Gastroesophageal sphincter (tissue), 4 donors: ENCODE measurements at regions not wholly inside any gene's neighbourhood (a gene's known extent, or its start where the extent isn't known, plus 50 kb on each side); places are given as distances from the start of the nearest gene placed in this dataset.
"Not testable (repeated sequence)": the region's sequence is repeated elsewhere in the genome, so short reads cannot be mapped to it uniquely, and the experiment has no call there.

Experiments used
- ATAC-seq: fragments of 150-250 bp; one replicate; pipeline ENCODE4 v1.9.1; 2016; ENCODE audit warnings: mild to moderate bottlenecking, moderate library complexity
- H3K27ac ChIP-seq, 4 donors: fragments of 200-600 bp; sonication (generic) in 3 of 4; 1 replicate in 3 of 4; 2 replicates in 1 of 4; pipeline ENCODE4 v1.5.1; 2016 to 2019
- H3K27me3 ChIP-seq: fragments of 200-600 bp; sonication (generic); one replicate; pipeline ENCODE4 v1.5.1; 2019
- H3K36me3 ChIP-seq, 2 donors: fragments of 200-600 bp; sonication (generic); one replicate each; pipeline ENCODE4 v1.5.1; 2019; ENCODE audit warnings: control low read depth in 1 of 2
- H3K4me1 ChIP-seq, 3 donors: fragments of 200-600 bp; sonication (generic); 1 replicate in 2 of 3; 2 replicates in 1 of 3; pipeline ENCODE4 v1.5.1; 2016 to 2019; ENCODE audit warnings: control low read depth in 2 of 3
- H3K4me3 ChIP-seq, 2 donors: fragments of 200-600 bp; sonication (generic); one replicate each; pipeline ENCODE4 v1.5.1; 2019; ENCODE audit warnings: mild to moderate bottlenecking in 1 of 2, moderate library complexity in 1 of 2
- H3K9me3 ChIP-seq, 3 donors: fragments of 200-600 bp; sonication (generic); one replicate each; pipeline ENCODE4 v1.5.1; 2017 to 2019; ENCODE audit warnings: control low read depth in 2 of 3
- EP300 ChIP-seq: sonication (generic); formaldehyde crosslinking; IDR thresholded peaks from one replicate; pipeline ENCODE4 v1.6.1; 2017; ENCODE audit warnings: antibody characterized with exemption, mild to moderate bottlenecking
- POLR2A ChIP-seq, 2 donors: fragments of 450-650 bp; IDR thresholded peaks; one replicate each; pipeline ENCODE4 v1.6.1; 2017; ENCODE audit warnings: antibody characterized with exemption in 2 of 2, mild to moderate bottlenecking in 2 of 2, moderate library complexity in 1 of 2
- POLR2AphosphoS5 ChIP-seq: sonication (generic); formaldehyde crosslinking; IDR thresholded peaks from one replicate; pipeline ENCODE4 v1.6.1; 2017; ENCODE audit warnings: antibody characterized with exemption
- WGBS, 2 donors: methylation state at CpG; one replicate each; pipeline ENCODE4 v1.1.5; 2018; ENCODE audit warnings: low coverage in 1 of 2; 5-methylcytosine and 5-hydroxymethylcytosine counted together
- TF ChIP-seq, protein P1 (sequence below), 4 experiments: fragments of 200-600 bp in 2 of 4; fragments of 450-650 bp in 2 of 4; sonication (generic) in 1 of 4; IDR thresholded peaks; one replicate each; pipeline ENCODE4 v1.5.1; 2017 to 2019; ENCODE audit warnings: antibody characterized with exemption in 4 of 4, mild to moderate bottlenecking in 2 of 4, moderate library complexity in 2 of 4

DNA sequence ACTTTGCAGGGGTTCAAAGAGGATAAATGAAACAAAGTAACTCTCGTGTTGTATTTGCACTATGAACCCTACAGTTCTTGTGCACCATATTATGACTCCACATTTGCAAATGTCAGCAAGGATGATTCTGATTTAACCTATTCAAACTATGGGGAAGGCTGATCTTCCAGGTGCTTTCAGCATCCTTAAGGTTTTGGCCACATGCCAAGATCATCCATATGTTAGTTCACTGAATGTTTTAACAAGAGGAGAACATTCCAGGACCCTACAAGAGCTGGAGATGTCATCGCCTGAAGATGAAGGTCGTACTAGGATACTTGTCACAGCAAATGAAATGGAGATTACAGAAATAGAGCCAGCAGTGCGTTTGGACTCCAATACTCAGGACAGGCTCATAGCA, 114.2 kb downstream of the DHRS2 start:
- H3K36me3 ChIP-seq, result no peaks in the 10 kb centered on the region
- no peak for TF ChIP-seq POLR2A (IDR thresholded peaks at IDR 0.05)
- TF ChIP-seq, protein P1, sequence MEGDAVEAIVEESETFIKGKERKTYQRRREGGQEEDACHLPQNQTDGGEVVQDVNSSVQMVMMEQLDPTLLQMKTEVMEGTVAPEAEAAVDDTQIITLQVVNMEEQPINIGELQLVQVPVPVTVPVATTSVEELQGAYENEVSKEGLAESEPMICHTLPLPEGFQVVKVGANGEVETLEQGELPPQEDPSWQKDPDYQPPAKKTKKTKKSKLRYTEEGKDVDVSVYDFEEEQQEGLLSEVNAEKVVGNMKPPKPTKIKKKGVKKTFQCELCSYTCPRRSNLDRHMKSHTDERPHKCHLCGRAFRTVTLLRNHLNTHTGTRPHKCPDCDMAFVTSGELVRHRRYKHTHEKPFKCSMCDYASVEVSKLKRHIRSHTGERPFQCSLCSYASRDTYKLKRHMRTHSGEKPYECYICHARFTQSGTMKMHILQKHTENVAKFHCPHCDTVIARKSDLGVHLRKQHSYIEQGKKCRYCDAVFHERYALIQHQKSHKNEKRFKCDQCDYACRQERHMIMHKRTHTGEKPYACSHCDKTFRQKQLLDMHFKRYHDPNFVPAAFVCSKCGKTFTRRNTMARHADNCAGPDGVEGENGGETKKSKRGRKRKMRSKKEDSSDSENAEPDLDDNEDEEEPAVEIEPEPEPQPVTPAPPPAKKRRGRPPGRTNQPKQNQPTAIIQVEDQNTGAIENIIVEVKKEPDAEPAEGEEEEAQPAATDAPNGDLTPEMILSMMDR (IDR thresholded peaks at IDR 0.05), result no peak
- no peak for TF ChIP-seq EP300
- no peak for TF ChIP-seq POLR2AphosphoS5
- H3K9me3 ChIP-seq, result no peaks in the 10 kb centered on the region
- H3K4me1 ChIP-seq, result no peaks in the 10 kb centered on the region
- H3K27me3 ChIP-seq, result no peaks in the 10 kb centered on the region
- no peak for ATAC-seq
- H3K4me3 ChIP-seq, result no peak overlapping the region
- no peak overlapping the region for H3K27ac ChIP-seq
- 50 to 53% methylated on average over 3 to 4 of the region's 4 CpGs for WGBS, 2 donors

DNA sequence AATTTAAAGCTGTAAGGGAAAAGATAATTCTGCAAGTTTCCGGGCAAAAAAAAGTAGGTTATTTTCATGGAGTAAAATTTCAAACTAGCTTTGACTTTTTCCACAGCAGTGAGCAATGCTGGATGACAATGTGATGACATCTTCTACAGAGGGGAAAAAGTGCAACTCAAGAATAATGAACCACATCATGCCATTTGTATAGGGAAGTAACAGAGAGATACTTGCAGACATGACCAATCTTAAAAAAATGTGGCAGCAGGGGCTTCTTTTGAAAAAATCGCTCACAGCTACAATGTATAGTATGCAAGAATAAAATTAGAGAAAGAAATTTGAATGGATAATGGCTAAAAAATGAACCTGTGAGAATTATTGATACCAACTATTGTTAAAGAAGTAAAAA, 115.5 kb downstream of the DHRS2 start:
- WGBS, 2 donors, result 43 to 78% methylated on average over 1 to 2 of the region's 2 CpGs
- Histone ChIP-seq H3K27ac (no peak overlapping the region), H3K36me3 (no peaks in the 10 kb centered on the region), H3K4me1 (no peaks in the 10 kb centered on the region), H3K9me3 (no peaks in the 10 kb centered on the region), H3K27me3 (no peaks in the 10 kb centered on the region), H3K4me3 (no peak overlapping the region)
- ATAC-seq, result no peak
- TF ChIP-seq, protein P1 (IDR thresholded peaks at IDR 0.05), result no peak
- TF ChIP-seq EP300 (no peak), POLR2A (IDR thresholded peaks at IDR 0.05) (no peak)

GRCh38 chr14:23763394-23763793, 127.2 kb downstream of the DHRS2 start:
- Histone ChIP-seq H3K4me3 (no peak overlapping the region), H3K27ac (no peak overlapping the region), H3K27me3 (no peaks in the 10 kb centered on the region), H3K9me3 (no peaks in the 10 kb centered on the region), H3K36me3 (no peaks in the 10 kb centered on the region), H3K4me1 (no peaks in the 10 kb centered on the region)
- WGBS, 2 donors, result 83 to 86% methylated on average over 1 of the region's 1 CpG
- ATAC-seq, result no peak
- TF ChIP-seq POLR2AphosphoS5 (no peak), EP300 (no peak), POLR2A (IDR thresholded peaks at IDR 0.05) (no peak)
- TF ChIP-seq, protein P1 (IDR thresholded peaks at IDR 0.05), result no peak

DNA sequence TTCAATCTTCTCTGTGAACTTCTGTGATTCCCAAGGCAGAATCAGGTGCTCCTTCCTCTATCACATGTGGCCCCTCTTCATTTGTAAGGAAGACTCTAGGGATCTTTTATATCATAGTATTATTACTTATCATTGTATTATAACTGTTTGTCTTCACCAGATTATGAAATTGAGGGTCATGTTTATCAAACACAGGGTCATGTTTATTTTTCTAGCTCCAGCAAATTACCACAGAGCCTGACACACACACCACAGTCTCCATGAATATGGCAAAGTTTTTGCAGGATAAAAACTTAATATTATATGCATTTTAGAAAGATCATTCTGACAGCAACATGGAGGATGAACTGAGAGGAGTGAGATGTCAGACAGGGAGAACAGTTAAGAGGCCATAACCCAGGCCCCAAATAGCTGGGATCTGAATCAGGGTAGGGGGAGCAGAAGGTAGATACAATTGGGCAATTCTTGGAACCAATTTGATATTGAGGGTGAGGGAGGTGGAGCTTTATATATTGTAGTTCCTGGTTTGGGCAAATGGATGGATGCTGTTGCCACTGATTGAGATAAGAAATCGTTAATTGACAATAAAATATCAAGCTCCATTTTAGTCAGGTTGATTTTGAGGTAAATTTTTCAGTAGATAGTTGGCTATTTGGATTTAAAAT, 130.7 kb downstream of the DHRS2 start:
- no peak for TF ChIP-seq POLR2A (IDR thresholded peaks at IDR 0.05)
- TF ChIP-seq, protein P1 (IDR thresholded peaks at IDR 0.05), result no peak
- no peak for TF ChIP-seq POLR2AphosphoS5
- TF ChIP-seq EP300, result no peak
- no peak overlapping the region for H3K27ac ChIP-seq
- peaks cover 3% of the 10 kb centered on the region for H3K27me3 ChIP-seq
- H3K4me3 ChIP-seq, result no peak overlapping the region
- no peaks in the 10 kb centered on the region for H3K36me3 ChIP-seq
- ATAC-seq, result no peak
- H3K9me3 ChIP-seq, result no peaks in the 10 kb centered on the region
- 0 to 13% methylated on average over 1 of the region's 1 CpG for WGBS, 2 donors
- H3K4me1 ChIP-seq, result no peaks in the 10 kb centered on the region

DNA sequence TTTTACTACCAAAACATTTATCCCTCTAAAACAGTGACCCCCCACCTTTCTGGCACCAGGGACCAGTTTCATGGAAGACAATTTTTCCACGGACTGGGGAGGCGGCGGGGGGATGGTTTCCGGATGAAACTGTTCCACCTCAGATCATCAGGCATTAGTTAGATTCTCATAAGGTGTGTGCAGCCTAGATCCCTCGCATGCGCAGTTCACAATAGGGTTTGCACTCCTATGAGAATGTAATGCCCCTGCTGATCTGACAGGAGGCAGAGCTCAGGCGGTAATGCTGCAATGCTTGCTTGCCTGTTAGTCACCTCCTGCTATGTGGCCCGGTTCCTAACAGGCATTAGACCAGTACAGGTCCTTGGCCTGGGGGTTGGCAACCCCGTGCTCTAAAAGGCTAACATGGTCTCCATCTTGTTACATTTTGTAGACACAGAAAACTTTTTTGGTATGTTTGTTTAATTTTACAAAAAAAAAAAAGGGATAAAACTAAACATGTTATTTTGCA, 133.1 kb downstream of the DHRS2 start:
- H3K27ac ChIP-seq, H3K36me3 ChIP-seq, H3K9me3 ChIP-seq, H3K4me1 ChIP-seq, ATAC-seq, H3K4me3 ChIP-seq: not testable (repeated sequence)
- 40 to 69% methylated on average over 3 to 6 of the region's 9 CpGs for WGBS, 2 donors
- peaks cover 17% of the 10 kb centered on the region for H3K27me3 ChIP-seq
